Esophagus muscularis mucosa (tissue), 4 donors: ENCODE measurements at regions not wholly inside any gene's neighbourhood (a gene's known extent, or its start where the extent isn't known, plus 50 kb on each side); places are given as distances from the start of the nearest gene placed in this dataset.

Experiments
- DNase-seq: peaks from one replicate; pipeline ENCODE4 v3.0.0-alpha.2; 2017; ENCODE audit errors: extremely low spot score
- H3K27ac ChIP-seq, 4 donors: fragments of 200-600 bp; sonication (generic); replicated peaks in 1 of 4; 1 replicate in 3 of 4; 2 replicates in 1 of 4; pipeline ENCODE4 v1.5.1; 2016 to 2019; ENCODE audit warnings: mild to moderate bottlenecking in 1 of 4
- H3K27me3 ChIP-seq, 4 donors: fragments of 200-600 bp; sonication (generic); one replicate each; pipeline versions ENCODE4 v1.5.1 to v1.6.0; 2016 to 2019
- H3K36me3 ChIP-seq, 4 donors: fragments of 200-600 bp; sonication (generic); one replicate each; pipeline ENCODE4 v1.5.1; 2016 to 2019
- H3K4me1 ChIP-seq, 4 donors: fragments of 200-600 bp; sonication (generic); one replicate each; pipeline ENCODE4 v1.5.1; 2016 to 2019
- H3K4me3 ChIP-seq, 4 donors: fragments of 200-600 bp; sonication (generic); 1 replicate in 2 of 4; 2 replicates in 2 of 4; pipeline ENCODE4 v1.5.1; 2016 to 2019; ENCODE audit warnings: mild to moderate bottlenecking in 4 of 4, moderate library complexity in 1 of 4
- H3K9me3 ChIP-seq, 4 donors: fragments of 200-600 bp; sonication (generic); 1 replicate in 3 of 4; 2 replicates in 1 of 4; pipeline ENCODE4 v1.5.1; 2016 to 2019
- CTCF ChIP-seq, 3 experiments: fragments of 200-600 bp in 2 of 3; fragments of 450-650 bp in 1 of 3; sonication (generic) in 2 of 3; IDR thresholded peaks; one replicate each; pipeline ENCODE4 v1.5.1; 2017 to 2019; ENCODE audit warnings: antibody characterized with exemption in 3 of 3, mild to moderate bottlenecking in 2 of 3, moderate library complexity in 1 of 3
- EP300 ChIP-seq: sonication (generic); formaldehyde crosslinking; IDR thresholded peaks from one replicate; pipeline ENCODE4 v1.6.1; 2017; ENCODE audit warnings: antibody characterized with exemption
- POLR2A ChIP-seq: fragments of 450-650 bp; IDR thresholded peaks from one replicate; pipeline ENCODE4 v1.6.1; 2017; ENCODE audit warnings: antibody characterized with exemption, moderate library complexity, mild to moderate bottlenecking, low read depth
- POLR2AphosphoS5 ChIP-seq, 2 donors: sonication (generic); formaldehyde crosslinking; IDR thresholded peaks; one replicate each; pipeline ENCODE4 v1.6.1; 2017; ENCODE audit warnings: antibody characterized with exemption in 2 of 2
- WGBS: methylation state at CpG from one replicate; pipeline ENCODE4 v1.1.5; 2018; 5-methylcytosine and 5-hydroxymethylcytosine counted together
- intact Hi-C: fragments of 100-400 bp; cut with DNase I; formaldehyde crosslinking; loops from one replicate; pipeline ENCODE4 v1.15.1; 2023

GRCh38 chr10:56507033-56507432, 146.0 kb upstream of the ZWINT start:
- Histone ChIP-seq H3K36me3 (no peaks in the 10 kb centered on the region), H3K4me1 (no peaks in the 10 kb centered on the region), H3K4me3 (no peak overlapping the region), H3K9me3 (no peaks in the 10 kb centered on the region), H3K27ac (no peak overlapping the region), H3K27me3 (no peaks in the 10 kb centered on the region)
- 84% methylated on average over 3 of the region's 3 CpGs for WGBS
- no peak for DNase-seq
- TF ChIP-seq EP300 (no peak), CTCF (IDR thresholded peaks at IDR 0.05) (no peak), POLR2A (no peak), POLR2AphosphoS5 (IDR thresholded peaks at IDR 0.05) (no peak)
- intact Hi-C loops, result no loop called here

DNA sequence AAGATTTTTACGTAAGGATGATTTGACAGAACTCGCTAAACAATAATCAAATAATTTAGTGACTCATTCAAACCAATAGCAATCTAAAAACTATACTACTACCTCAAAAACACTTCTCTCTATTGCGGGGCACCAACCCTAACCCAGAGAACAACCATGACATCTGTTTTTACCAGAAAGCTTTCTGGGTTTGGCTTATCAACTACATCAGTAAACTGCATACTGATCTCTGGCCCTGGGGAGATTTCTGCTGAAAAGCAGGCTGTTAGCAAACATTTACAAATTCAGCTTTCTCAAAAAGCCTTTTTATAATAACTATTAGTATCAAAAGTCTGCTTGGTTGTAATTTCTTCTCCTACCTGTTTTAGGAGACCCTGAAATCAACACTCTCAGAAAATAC, 144.5 kb upstream of the ZWINT start:
- TF ChIP-seq POLR2AphosphoS5 (IDR thresholded peaks at IDR 0.05) (no peak), POLR2A (no peak)
- WGBS, result 86% methylated on average over 3 of the region's 3 CpGs
- no peaks in the 10 kb centered on the region for H3K27me3 ChIP-seq

GRCh38 chr10:56496186-56496486, 135.1 kb upstream of the ZWINT start:
- no peaks in the 10 kb centered on the region for H3K9me3 ChIP-seq
- no peak overlapping the region for H3K4me3 ChIP-seq
- no peaks in the 10 kb centered on the region for H3K36me3 ChIP-seq
- 80% methylated on average over 2 of the region's 2 CpGs for WGBS
- H3K27ac ChIP-seq, result no peak overlapping the region
- no peak for TF ChIP-seq POLR2AphosphoS5 (IDR thresholded peaks at IDR 0.05)
- TF ChIP-seq CTCF (IDR thresholded peaks at IDR 0.05), result no peak
- TF ChIP-seq POLR2A, result no peak
- no peak for TF ChIP-seq EP300
- no peak for DNase-seq
- intact Hi-C loops, result no loop called here
- H3K27me3 ChIP-seq, result no peaks in the 10 kb centered on the region
- H3K4me1 ChIP-seq, result no peaks in the 10 kb centered on the region

More for the DNA sequence above, 144.5 kb upstream of the ZWINT start:
- H3K4me1 ChIP-seq, result no peaks in the 10 kb centered on the region
- no peaks in the 10 kb centered on the region for H3K36me3 ChIP-seq
- intact Hi-C loops, result no loop called here
- no peak overlapping the region for H3K27ac ChIP-seq
- DNase-seq, result no peak
- no peak overlapping the region for H3K4me3 ChIP-seq
- H3K9me3 ChIP-seq, result no peaks in the 10 kb centered on the region

GRCh38 chr10:56487746-56488145, 126.7 kb upstream of the ZWINT start:
- no peaks in the 10 kb centered on the region for H3K4me1 ChIP-seq
- intact Hi-C loops, result no loop called here
- TF ChIP-seq CTCF (IDR thresholded peaks at IDR 0.05), result no peak
- no peak for TF ChIP-seq POLR2A
- TF ChIP-seq POLR2AphosphoS5 (IDR thresholded peaks at IDR 0.05), result no peak
- TF ChIP-seq EP300, result no peak
- H3K27me3 ChIP-seq, result no peaks in the 10 kb centered on the region
- 100% methylated on average over 2 of the region's 3 CpGs for WGBS
- H3K4me3 ChIP-seq, result no peak overlapping the region
- no peak overlapping the region for H3K27ac ChIP-seq
- H3K36me3 ChIP-seq, result no peaks in the 10 kb centered on the region
- H3K9me3 ChIP-seq, result no peaks in the 10 kb centered on the region
- DNase-seq, result no peak

GRCh38 chr10:56481521-56482091, 120.5 kb upstream of the ZWINT start:
- no peak overlapping the region for H3K27ac ChIP-seq
- no peaks in the 10 kb centered on the region for H3K27me3 ChIP-seq
- WGBS, result 66% methylated on average over 3 of the region's 3 CpGs
- intact Hi-C loops, result no loop called here
- no peak for DNase-seq
- no peaks in the 10 kb centered on the region for H3K9me3 ChIP-seq
- TF ChIP-seq EP300 (no peak), CTCF (IDR thresholded peaks at IDR 0.05) (no peak), POLR2A (no peak), POLR2AphosphoS5 (IDR thresholded peaks at IDR 0.05) (no peak)
- no peak overlapping the region for H3K4me3 ChIP-seq
- no peaks in the 10 kb centered on the region for H3K36me3 ChIP-seq
- no peaks in the 10 kb centered on the region for H3K4me1 ChIP-seq
